ENCODE measurements at regions not wholly inside any gene's neighbourhood (a gene's known extent, or its start where the extent isn't known, plus 50 kb on each side); places are given as distances from the start of the nearest gene placed in this dataset.

DNA sequence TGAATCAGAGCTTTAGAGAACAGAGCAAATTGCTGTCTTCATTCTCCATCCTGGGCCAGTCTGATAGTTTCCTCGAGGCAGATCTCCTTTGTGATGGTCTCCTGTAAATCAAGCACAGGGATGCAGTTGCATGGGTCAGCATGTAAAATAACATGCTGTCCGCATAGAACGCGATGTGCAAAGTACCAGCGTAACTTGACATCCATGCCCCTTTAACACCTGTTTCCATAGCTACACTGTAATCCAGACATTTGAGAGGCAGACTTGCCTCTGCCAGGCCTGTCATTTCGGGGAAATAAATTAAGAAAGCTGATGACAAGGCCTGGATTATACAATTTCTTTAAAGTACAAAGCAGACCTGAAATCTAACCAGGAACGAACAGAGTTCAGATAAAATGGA lies 413.5 kb downstream of the TLE4 start (continued):
- TF ChIP-seq CHD2 (IDR thresholded peaks at IDR 0.05; ENCODE audit: low read length) = no peak
- TF ChIP-seq TCF12 (IDR thresholded peaks at IDR 0.05; ENCODE audit: low read depth, low read length) = no peak
- TF ChIP-seq POLR2A (IDR thresholded peaks at IDR 0.05; ENCODE audit: control extremely low read depth in 1 of 2, low read depth in 2 of 2, low read length in 2 of 2) = no peak
